ENCODE measurements at regions not wholly inside any gene's neighbourhood (a gene's known extent, or its start where the extent isn't known, plus 50 kb on each side); places are given as distances from the start of the nearest gene placed in this dataset.

- TF ChIP-seq POLR2A (IDR thresholded peaks at IDR 0.05) (no peak), CTCF (IDR thresholded peaks at IDR 0.05) (no peak)
Observed at GRCh38 chrX:147322496-147322895, 508.0 kb upstream of the CXorf51A start.

Measured in thyroid gland (tissue), 4 donors.